H1 (cell line): ENCODE measurements at regions not wholly inside any gene's neighbourhood (a gene's known extent, or its start where the extent isn't known, plus 50 kb on each side); places are given as distances from the start of the nearest gene placed in this dataset.

Experiments
- RBBP5 ChIP-seq: IDR thresholded peaks from 2 replicates; pipeline ENCODE4 v1.7.1; 2012; ENCODE audit warnings: low read depth, mild to moderate bottlenecking, inconsistent platforms, low read length, moderate library complexity, borderline replicate concordance

DNA sequence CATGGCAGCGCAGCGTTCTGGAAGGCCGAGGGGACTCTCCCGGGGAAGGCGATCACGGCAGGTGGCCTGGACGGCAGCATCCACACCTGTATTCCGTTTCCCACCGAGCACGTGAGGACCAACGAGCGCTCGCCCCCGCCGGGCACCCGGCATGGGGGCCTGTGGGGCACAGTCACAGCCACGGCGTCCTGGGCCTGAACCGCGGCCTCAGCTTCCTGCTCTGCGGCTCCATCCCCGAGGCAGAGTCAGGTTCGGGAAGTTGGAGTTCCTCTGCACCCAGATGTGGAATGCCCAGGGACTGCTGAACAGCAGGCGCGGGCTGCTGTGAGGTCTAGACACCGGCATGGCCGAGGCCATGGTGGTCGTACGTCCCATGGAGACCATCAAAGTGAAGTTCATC, 1713.9 kb downstream of the TP53TG3F start (continued):
- no peak for TF ChIP-seq RBBP5
